ENCODE measurements at regions not wholly inside any gene's neighbourhood (a gene's known extent, or its start where the extent isn't known, plus 50 kb on each side); places are given as distances from the start of the nearest gene placed in this dataset.

GRCh38 chr13:73683746-73684145 is 450.5 kb downstream of the KLF12 start:
- no peak for TF ChIP-seq CTCF (IDR thresholded peaks at IDR 0.05)
- TF ChIP-seq POLR2A (IDR thresholded peaks at IDR 0.05): no peak
